Peyer's patch (tissue), 4 donors: ENCODE measurements at regions not wholly inside any gene's neighbourhood (a gene's known extent, or its start where the extent isn't known, plus 50 kb on each side); places are given as distances from the start of the nearest gene placed in this dataset.

Experiments
- POLR2A ChIP-seq, 2 donors: fragments of 450-650 bp; IDR thresholded peaks; one replicate each; pipeline ENCODE4 v1.5.1; 2017; ENCODE audit warnings: antibody characterized with exemption in 2 of 2, mild to moderate bottlenecking in 2 of 2, moderate library complexity in 2 of 2
- TF ChIP-seq, protein P1 (sequence below), 6 experiments: fragments of 450-650 bp in 4 of 6; fragments of 200-600 bp in 2 of 6; sonication (generic) in 1 of 6; IDR thresholded peaks; one replicate each; pipeline ENCODE4 v1.5.1; 2017 to 2019; ENCODE audit warnings: antibody characterized with exemption in 6 of 6, mild to moderate bottlenecking in 3 of 6, moderate library complexity in 1 of 6

DNA sequence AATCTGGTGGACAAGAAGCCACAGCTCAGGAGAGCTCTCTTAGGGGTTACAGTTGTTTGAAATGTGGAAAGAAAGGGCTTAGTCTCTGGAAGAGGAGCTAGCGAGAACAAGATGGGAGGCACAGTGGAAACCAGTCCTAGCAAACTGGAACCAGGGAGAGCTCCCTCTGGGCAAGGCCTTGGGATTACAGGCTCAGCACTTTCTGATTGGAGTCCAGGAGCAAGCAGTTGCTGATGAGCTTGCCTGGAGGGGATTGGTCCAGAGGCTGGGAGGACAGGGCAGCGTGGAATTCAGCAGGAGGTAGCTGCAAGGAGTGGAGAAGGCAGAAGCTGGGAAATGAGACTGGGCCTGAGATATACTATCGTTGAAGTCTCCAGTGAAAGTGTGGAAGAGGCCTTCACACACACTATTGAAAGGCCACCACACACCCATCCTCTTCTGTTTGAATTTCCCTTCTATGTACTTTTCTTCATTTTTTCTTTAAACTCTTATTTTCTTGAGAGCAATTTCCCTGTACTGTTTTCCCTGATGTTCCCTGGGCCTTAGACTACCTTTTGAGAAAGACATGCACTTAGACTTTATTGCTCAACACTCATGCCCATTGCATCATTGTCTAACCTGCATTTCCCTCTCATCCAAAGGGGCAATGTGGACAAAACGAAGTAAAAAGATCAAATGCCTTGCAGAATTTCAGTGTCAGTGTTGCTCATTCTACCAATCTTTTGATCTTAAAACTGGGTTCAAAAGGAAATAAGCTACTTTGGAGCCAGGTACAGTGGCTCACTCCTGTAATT is 57.8 kb upstream of the LANCL2 start:
- TF ChIP-seq, protein P1, sequence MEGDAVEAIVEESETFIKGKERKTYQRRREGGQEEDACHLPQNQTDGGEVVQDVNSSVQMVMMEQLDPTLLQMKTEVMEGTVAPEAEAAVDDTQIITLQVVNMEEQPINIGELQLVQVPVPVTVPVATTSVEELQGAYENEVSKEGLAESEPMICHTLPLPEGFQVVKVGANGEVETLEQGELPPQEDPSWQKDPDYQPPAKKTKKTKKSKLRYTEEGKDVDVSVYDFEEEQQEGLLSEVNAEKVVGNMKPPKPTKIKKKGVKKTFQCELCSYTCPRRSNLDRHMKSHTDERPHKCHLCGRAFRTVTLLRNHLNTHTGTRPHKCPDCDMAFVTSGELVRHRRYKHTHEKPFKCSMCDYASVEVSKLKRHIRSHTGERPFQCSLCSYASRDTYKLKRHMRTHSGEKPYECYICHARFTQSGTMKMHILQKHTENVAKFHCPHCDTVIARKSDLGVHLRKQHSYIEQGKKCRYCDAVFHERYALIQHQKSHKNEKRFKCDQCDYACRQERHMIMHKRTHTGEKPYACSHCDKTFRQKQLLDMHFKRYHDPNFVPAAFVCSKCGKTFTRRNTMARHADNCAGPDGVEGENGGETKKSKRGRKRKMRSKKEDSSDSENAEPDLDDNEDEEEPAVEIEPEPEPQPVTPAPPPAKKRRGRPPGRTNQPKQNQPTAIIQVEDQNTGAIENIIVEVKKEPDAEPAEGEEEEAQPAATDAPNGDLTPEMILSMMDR (IDR thresholded peaks at IDR 0.05): no peak
- no peak for TF ChIP-seq POLR2A (IDR thresholded peaks at IDR 0.05)
